ENCODE measurements at regions not wholly inside any gene's neighbourhood (a gene's known extent, or its start where the extent isn't known, plus 50 kb on each side); places are given as distances from the start of the nearest gene placed in this dataset.

DNA sequence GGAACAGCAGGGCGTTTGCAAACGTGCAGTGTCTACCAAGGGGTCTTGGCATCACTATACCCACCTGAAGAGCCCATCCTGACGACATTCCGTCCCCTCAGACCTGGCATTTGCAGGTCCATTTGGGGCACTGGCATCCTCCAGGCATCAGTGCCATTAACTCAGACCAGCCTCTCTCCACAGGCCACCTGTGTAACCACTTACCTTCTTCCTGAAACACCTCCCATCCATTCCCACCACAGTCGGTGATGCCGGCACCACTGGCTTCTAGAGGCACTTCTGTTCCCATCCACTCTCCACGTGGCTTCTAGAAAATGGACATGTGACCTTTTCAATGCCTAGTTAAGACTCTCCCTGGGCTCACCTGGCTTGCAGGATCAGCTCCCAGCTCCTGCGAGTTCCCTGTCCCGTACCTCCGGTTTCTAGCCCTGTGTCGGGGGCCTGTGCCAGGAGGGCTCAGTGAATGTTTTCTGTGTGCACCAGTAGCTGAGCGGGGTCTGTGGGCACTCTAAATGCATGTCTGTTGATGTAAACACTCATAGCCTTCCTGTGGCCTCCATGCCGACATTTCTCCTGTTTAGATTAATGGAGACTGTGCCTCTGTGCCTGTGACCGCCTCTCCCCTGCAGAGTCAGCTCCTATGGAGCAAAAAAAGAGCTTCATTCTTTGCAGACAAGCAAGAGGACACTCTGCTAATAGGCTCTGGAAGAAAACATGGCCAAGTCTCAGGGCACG is 458.0 kb upstream of the HS6ST1 start:
- in situ Hi-C loops (cut with HindIII; ENCODE audit: low pct_unique_long_range_greater_than_20kb, low sequenced_read_pairs): no loop called here
- DNase-seq (ENCODE audit: low read depth): no peak

DNA sequence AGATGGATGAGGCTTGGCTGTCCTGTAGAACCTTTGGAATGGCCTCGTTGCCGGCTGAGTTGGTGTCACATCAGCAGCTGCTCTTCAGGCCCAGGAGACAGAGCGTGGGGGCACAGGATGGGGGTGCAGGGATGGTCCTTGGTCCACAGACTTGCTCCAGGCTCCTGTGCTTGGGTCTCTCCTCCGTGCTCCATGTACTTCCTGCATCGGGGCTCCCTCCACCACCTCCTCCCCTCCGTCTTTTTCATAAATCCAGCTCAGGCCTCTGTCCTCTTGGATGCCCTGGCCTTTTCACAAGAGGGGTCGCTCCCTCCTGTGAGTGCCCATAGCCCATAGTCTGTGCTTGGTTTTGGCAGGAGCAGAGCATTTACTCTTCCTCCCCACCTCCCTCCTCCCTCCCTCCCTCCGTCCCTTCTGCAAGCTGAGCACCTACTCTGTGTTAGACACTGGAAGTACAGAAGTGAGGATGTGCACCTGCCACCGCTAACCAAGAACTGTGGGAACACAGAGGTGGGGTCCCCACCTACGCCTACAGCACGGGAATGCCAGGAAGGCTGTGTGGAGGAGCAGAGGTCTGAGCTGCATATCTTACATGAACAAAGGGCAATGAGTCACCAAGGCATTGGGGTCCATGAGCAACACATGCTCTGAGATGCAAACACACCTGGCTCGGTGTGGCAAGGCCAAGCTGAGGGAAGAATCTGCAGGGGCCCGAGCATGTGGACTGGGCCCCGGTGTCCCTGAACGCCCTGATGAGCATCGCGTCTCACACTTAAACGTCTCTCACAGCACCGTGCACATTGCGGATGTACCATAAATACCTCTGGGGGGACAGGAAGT is 458.7 kb upstream of the HS6ST1 start:
- in situ Hi-C loops (cut with HindIII; ENCODE audit: low pct_unique_long_range_greater_than_20kb, low sequenced_read_pairs): no loop called here
- DNase-seq (ENCODE audit: low read depth): no peak

DNA sequence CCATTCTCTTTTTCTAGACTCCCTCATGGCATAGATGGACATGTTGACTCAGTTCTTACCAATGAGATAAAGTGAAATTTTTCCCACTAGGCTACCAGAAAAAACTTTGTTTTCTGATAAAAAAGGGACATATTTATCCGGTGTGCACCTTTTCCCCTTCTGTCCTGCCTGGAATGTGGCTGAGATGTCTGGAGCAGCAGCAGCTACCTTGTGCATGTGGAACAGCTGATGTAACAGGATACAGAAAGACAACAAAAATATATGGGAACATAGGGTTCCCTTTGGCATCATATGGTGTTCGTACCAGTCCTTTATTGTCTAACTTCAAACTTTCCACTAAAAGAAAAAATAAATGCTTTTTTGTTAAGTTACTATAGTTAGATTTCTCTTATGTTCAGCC is 460.2 kb upstream of the HS6ST1 start:
- in situ Hi-C loops (cut with HindIII; ENCODE audit: low pct_unique_long_range_greater_than_20kb, low sequenced_read_pairs): no loop called here

GRCh38 chr2:128779301-128780095 is 460.8 kb upstream of the HS6ST1 start:
- in situ Hi-C loops (cut with HindIII; ENCODE audit: low pct_unique_long_range_greater_than_20kb, low sequenced_read_pairs): no loop called here
- no peak for DNase-seq (ENCODE audit: low read depth)

More for the DNA sequence above, 460.2 kb upstream of the HS6ST1 start:
- no peak for DNase-seq (ENCODE audit: low read depth)

DNA sequence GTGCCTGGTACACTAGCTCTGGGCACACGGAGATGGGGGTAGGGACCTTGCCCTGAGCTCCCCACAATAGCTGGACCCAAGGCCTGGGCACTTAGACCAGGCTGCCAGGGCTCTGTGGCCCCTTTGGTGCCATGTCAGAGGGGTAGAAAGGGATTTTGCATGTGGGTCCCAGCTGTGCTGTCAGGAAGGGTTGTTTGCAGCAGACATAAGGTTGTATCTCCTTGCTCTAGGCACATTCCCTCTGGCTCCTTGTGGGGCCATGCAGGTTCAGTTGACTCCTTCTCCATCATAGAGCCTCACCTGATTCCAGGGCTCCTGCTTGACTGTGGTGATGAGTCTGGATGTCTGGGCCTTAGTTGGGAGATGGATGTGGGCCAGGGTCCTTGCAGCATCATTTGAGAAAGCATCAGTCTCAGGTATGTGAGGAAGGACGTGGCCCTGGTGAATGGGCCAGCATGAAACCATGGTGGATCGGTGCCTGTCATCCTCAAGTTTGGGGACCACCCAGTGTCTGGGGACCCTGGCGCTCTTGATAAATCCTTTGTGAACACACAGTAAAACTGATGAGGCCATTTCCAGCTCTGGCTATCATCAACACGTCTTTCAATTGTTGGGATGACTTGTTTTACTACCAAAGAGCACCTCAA is 461.9 kb upstream of the HS6ST1 start:
- no peak for DNase-seq (ENCODE audit: low read depth)
- in situ Hi-C loops (cut with HindIII; ENCODE audit: low pct_unique_long_range_greater_than_20kb, low sequenced_read_pairs): no loop called here

GRCh38 chr2:128781166-128781565 is 462.5 kb upstream of the HS6ST1 start:
- DNase-seq (ENCODE audit: low read depth): no peak
- in situ Hi-C loops (cut with HindIII; ENCODE audit: low pct_unique_long_range_greater_than_20kb, low sequenced_read_pairs): no loop called here

GRCh38 chr2:128781585-128782385 is 463.1 kb upstream of the HS6ST1 start:
- no peak for DNase-seq (ENCODE audit: low read depth)
- in situ Hi-C loops (cut with HindIII; ENCODE audit: low pct_unique_long_range_greater_than_20kb, low sequenced_read_pairs): no loop called here

DNA sequence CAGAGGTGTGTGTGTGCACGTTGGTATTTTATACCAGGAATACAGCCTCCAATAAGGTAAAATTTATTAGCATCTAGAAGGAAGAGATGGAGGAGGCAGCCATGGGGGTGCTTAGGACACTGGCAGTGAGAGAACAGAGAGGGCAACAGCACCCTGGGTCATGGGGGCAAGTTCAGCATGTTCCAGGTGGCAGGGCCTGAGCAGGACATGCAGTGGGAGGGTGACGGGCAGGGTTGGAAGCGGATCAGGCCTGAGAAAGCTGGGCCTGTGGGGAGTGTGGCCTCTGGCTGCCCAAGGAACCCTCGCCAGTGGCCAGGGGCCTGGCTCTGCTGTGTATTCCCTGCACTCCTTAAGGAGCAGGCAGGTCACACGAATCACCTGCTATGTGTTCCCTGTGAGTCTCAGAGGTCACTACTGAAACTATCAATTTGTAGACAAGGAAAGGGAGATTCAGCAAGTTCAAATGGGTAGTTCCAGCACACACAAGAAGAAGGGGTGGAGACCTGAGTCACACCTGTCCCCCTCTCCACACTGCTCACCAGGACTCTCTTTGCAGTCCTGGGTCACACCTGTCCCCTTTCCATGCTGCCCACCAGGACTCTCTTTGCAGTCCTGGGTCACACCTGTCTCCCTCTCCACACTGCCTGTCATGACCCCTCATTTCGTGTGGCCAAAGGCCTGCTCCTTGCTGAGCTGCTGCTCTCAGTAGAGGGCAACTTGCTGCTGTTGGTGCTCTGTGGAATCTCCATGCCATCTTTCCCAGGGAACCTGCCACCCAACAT is 463.9 kb upstream of the HS6ST1 start:
- DNase-seq (ENCODE audit: low read depth): no peak
- in situ Hi-C loops (cut with HindIII; ENCODE audit: low pct_unique_long_range_greater_than_20kb, low sequenced_read_pairs): no loop called here

DNA sequence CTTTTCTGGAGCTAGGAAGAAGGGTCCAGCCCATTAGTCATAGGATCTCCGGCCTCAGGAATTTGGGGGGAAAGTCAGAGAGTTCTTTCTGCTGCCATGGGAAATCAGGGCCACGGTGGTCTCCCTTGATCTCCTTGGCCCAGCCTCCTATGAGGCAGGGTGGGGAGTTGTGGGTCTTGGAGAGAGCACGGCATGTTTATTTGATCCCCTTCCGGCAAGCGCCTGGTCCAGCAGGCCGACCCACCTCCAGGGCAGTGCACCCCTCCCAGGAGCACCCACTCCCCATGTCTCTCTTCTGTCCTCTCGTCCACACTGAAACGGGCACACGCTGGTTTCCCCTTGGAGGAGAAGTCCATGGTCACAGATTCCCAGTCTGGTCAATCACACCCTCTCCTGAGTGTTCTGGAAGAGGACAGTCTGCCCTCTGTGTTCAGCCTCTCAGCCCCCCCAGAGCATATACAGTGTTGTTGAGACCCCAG is 464.6 kb upstream of the HS6ST1 start:
- no peak for DNase-seq (ENCODE audit: low read depth)
- in situ Hi-C loops (cut with HindIII; ENCODE audit: low pct_unique_long_range_greater_than_20kb, low sequenced_read_pairs): no loop called here

GRCh38 chr2:128783896-128784295 is 465.2 kb upstream of the HS6ST1 start:
- DNase-seq (ENCODE audit: low read depth): no peak
- in situ Hi-C loops (cut with HindIII; ENCODE audit: low pct_unique_long_range_greater_than_20kb, low sequenced_read_pairs): no loop called here

- DNase-seq (ENCODE audit: low read depth): no peak
Measured at GRCh38 chr2:128784626-128785306, 466.1 kb upstream of the HS6ST1 start.

DNA sequence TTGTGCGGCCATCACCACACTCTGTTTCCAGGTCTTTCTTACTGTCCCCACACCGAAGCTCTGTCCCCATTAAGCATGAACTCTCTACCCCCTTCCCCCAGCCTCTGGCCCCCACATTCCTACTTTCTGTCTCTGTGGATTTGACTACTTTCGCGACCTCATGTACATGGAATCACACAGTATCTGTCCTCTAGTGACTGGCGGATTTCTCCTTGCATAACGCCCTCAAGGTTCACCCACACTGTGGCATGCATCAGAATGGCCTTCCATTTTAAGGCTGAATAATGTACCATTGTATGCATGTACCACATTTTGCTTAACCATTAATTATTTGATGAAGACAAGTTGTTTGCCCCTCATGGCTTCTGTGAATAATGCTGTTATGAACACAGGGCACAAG is 467.6 kb upstream of the HS6ST1 start:
- in situ Hi-C loops (cut with HindIII; ENCODE audit: low pct_unique_long_range_greater_than_20kb, low sequenced_read_pairs): no loop called here
- DNase-seq (ENCODE audit: low read depth): no peak

More at GRCh38 chr2:128784626-128785306, 466.1 kb upstream of the HS6ST1 start:
- in situ Hi-C loops (cut with HindIII; ENCODE audit: low pct_unique_long_range_greater_than_20kb, low sequenced_read_pairs): no loop called here

- in situ Hi-C loops (cut with HindIII; ENCODE audit: low pct_unique_long_range_greater_than_20kb, low sequenced_read_pairs): no loop called here
- no peak for DNase-seq (ENCODE audit: low read depth)
Measured at GRCh38 chr2:128786741-128787478, 468.2 kb upstream of the HS6ST1 start.

DNA sequence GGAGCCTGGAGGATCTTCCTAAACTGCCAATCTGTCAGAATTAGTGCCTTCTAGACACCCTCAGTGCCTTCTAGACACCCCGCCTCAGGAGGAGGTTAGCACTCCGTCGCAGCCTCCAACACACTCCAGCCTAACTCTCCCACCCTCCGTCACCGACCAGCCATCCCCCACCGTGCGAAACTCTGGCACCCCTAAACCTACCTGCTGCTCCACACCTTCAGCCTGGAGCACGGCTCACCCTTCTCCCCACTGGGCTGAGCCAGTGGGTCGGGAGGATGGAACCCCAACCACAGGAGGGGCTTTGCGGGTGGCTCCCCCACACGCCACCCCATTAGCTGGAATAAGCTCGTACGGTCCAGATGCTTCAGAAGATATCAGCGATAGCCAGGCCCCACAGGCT is 468.9 kb upstream of the HS6ST1 start:
- no peak for DNase-seq (ENCODE audit: low read depth)
- in situ Hi-C loops (cut with HindIII; ENCODE audit: low pct_unique_long_range_greater_than_20kb, low sequenced_read_pairs): no loop called here

GRCh38 chr2:128788636-128789220 is 470.1 kb upstream of the HS6ST1 start:
- DNase-seq (ENCODE audit: low read depth): no peak
- in situ Hi-C loops (cut with HindIII; ENCODE audit: low pct_unique_long_range_greater_than_20kb, low sequenced_read_pairs): no loop called here

Data from Caki2 (cell line).